ENCODE measurements at regions not wholly inside any gene's neighbourhood (a gene's known extent, or its start where the extent isn't known, plus 50 kb on each side); places are given as distances from the start of the nearest gene placed in this dataset.

- ATAC-seq (no peak), DNase-seq (ENCODE audit: low read depth, low spot score) (no peak)
- Histone ChIP-seq H3K4me1 (ENCODE audit: control insufficient read depth in 1 of 2, insufficient read depth in 2 of 2, low read length in 2 of 2) (peaks cover 0 to 5% of the 10 kb centered on the region in 2 experiments; a peak in 1 of 4 replicates), H3K4me2 (ENCODE audit: low read length) (no peak overlapping the region), H3K9me2 (ENCODE audit: insufficient read depth) (no peaks in the 10 kb centered on the region), H3K79me2 (ENCODE audit: insufficient read depth, low read length) (no peaks in the 10 kb centered on the region), H4K20me1 (ENCODE audit: insufficient read depth) (no peaks in the 10 kb centered on the region), H3K4me3 (replicated peaks in 1 of 2; ENCODE audit: low read depth in 1 of 2, low read length in 2 of 2) (no peak overlapping the region), H3K9ac (ENCODE audit: low read length) (no peak overlapping the region), H3K36me3 (ENCODE audit: control insufficient read depth in 1 of 2, insufficient read depth in 2 of 2, low read length in 2 of 2) (no peaks in the 10 kb centered on the region), H3K9me3 (ENCODE audit: control insufficient read depth in 1 of 2, insufficient read depth in 1 of 2, low read depth in 1 of 2, low read length in 2 of 2) (no peaks in the 10 kb centered on the region), H2AFZ (ENCODE audit: low read depth, low read length, poor library complexity, severe bottlenecking) (no peak overlapping the region), H3K27ac (ENCODE audit: low read depth, low read length) (no peak overlapping the region), H3K27me3 (ENCODE audit: insufficient read depth, low read length) (no peaks in the 10 kb centered on the region)
- ChIA-PET POLR2A (no interaction called here), RAD21 (ENCODE audit: low non-redundant PET in 1 of 2, low total read pairs in 2 of 2, uncharacterized antibody in 2 of 2, unreplicated experiment in 2 of 2) (no interaction called here), CTCF (no interaction called here)
- intact Hi-C loops (cut with micrococcal nuclease), result no loop called here
- TF ChIP-seq ELF1 (IDR thresholded peaks at IDR 0.05; ENCODE audit: borderline replicate concordance, low read depth), result no peak
- TF ChIP-seq EZH2 (IDR thresholded peaks at IDR 0.05), result no peak
- no peak for TF ChIP-seq ZNF274 (IDR thresholded peaks at IDR 0.05; ENCODE audit: low read depth, low read length)
- no peak for TF ChIP-seq SRF (IDR thresholded peaks at IDR 0.05; ENCODE audit: low read depth)
- TF ChIP-seq CBX3 (IDR thresholded peaks at IDR 0.05; ENCODE audit: low read depth), result no peak
- TF ChIP-seq ZBTB33 (IDR thresholded peaks at IDR 0.05; ENCODE audit: extremely low read depth, insufficient replicate concordance, low read length), result no peak
- TF ChIP-seq TCF7L2 (IDR thresholded peaks at IDR 0.05; ENCODE audit: borderline replicate concordance, extremely low read depth, insufficient read depth, insufficient read length), result no peak
- no peak for TF ChIP-seq ZFX (IDR thresholded peaks at IDR 0.05)
- TF ChIP-seq EGR1 (IDR thresholded peaks at IDR 0.05; ENCODE audit: low read depth), result no peak
- TF ChIP-seq FOSL1 (IDR thresholded peaks at IDR 0.05; ENCODE audit: low read depth), result no peak
- TF ChIP-seq SP1 (IDR thresholded peaks at IDR 0.05; ENCODE audit: low read depth), result no peak
- BruUV-seq (replicated peaks), result no TSS peak
These were observed 90.6 kb upstream of the MLN start for GRCh38 chr6:33894438-33894837.

Data from HCT116 (cell line).